IPS-NIHi7 (cell line): ENCODE measurements at regions not wholly inside any gene's neighbourhood (a gene's known extent, or its start where the extent isn't known, plus 50 kb on each side); places are given as distances from the start of the nearest gene placed in this dataset.
A peak's percentile ranks its signal among the peaks of the same experiment; 100 is the strongest.

Source experiments
- DNase-seq: peaks from one replicate; pipeline ENCODE4 v3.0.0; 2012; ENCODE audit warnings: mixed read lengths; ENCODE audit errors: extremely low spot score

GRCh38 chr3:96169111-96169766, 645.2 kb upstream of the EPHA6 start:
- DNase-seq: no peak

- DNase-seq: no peak
These were observed 641.5 kb upstream of the EPHA6 start for GRCh38 chr3:96172917-96173316.

GRCh38 chr3:96175500-96175899, 638.9 kb upstream of the EPHA6 start:
- no peak for DNase-seq

- no peak for DNase-seq
These were observed 631.6 kb upstream of the EPHA6 start for GRCh38 chr3:96182756-96183155.

GRCh38 chr3:96183871-96184270, 630.5 kb upstream of the EPHA6 start:
- DNase-seq: no peak

GRCh38 chr3:96190024-96190616, 624.3 kb upstream of the EPHA6 start:
- DNase-seq: no peak

- DNase-seq: no peak
These were observed 621.3 kb upstream of the EPHA6 start for GRCh38 chr3:96192966-96193550.

GRCh38 chr3:96200897-96201296, 613.5 kb upstream of the EPHA6 start:
- DNase-seq: no peak

GRCh38 chr3:96201463-96201862, 612.9 kb upstream of the EPHA6 start:
- DNase-seq: no peak

- DNase-seq: no peak
These were observed 612.2 kb upstream of the EPHA6 start for GRCh38 chr3:96202181-96202580.

GRCh38 chr3:96209699-96210098, 604.7 kb upstream of the EPHA6 start:
- no peak for DNase-seq

GRCh38 chr3:96213393-96213792, 601.0 kb upstream of the EPHA6 start:
- no peak for DNase-seq

- no peak for DNase-seq
These were observed 599.5 kb upstream of the EPHA6 start for GRCh38 chr3:96214941-96215340.

- no peak for DNase-seq
These were observed 588.9 kb upstream of the EPHA6 start for GRCh38 chr3:96225494-96225893.

- no peak for DNase-seq
These were observed 580.7 kb upstream of the EPHA6 start for GRCh38 chr3:96233679-96234078.

- DNase-seq: no peak
These were observed 577.9 kb upstream of the EPHA6 start for GRCh38 chr3:96236522-96236921.

- no peak for DNase-seq
These were observed 555.1 kb upstream of the EPHA6 start for GRCh38 chr3:96259299-96259698.

- DNase-seq: no peak
These were observed 549.7 kb upstream of the EPHA6 start for GRCh38 chr3:96264701-96265100.

GRCh38 chr3:96266395-96267190, 547.8 kb upstream of the EPHA6 start:
- DNase-seq: no peak

- DNase-seq: no peak
These were observed 546.8 kb upstream of the EPHA6 start for GRCh38 chr3:96267577-96267976.

- peak; percentile 12 for DNase-seq
These were observed 520.3 kb upstream of the EPHA6 start for GRCh38 chr3:96294143-96294542.

- DNase-seq: no peak
These were observed 513.7 kb upstream of the EPHA6 start for GRCh38 chr3:96300743-96301142.

GRCh38 chr3:96319166-96319565, 495.2 kb upstream of the EPHA6 start:
- no peak for DNase-seq
